ENCODE measurements at regions not wholly inside any gene's neighbourhood (a gene's known extent, or its start where the extent isn't known, plus 50 kb on each side); places are given as distances from the start of the nearest gene placed in this dataset.

GRCh38 chr22:44402196-44403111, 89.7 kb upstream of the SHISAL1 start:
- intact Hi-C loops (cut with DNase I; ENCODE audit: low total_unique reads), result no loop called here
- Histone ChIP-seq H3K36me3 (no peaks in the 10 kb centered on the region), H3K27me3 (no peaks in the 10 kb centered on the region), H3K9me3 (no peaks in the 10 kb centered on the region), H3K4me3 (no peak overlapping the region), H3K27ac (no peak overlapping the region), H3K4me1 (no peaks in the 10 kb centered on the region)
- DNase-seq, result peak in 1 of 2 donors; percentile 2
- TF ChIP-seq POLR2A (IDR thresholded peaks at IDR 0.05) (no peak), CTCF (IDR thresholded peaks at IDR 0.05) (no peak)

GRCh38 chr22:44401783-44402110, 89.0 kb upstream of the SHISAL1 start:
- TF ChIP-seq POLR2A (IDR thresholded peaks at IDR 0.05), result no peak
- TF ChIP-seq CTCF (IDR thresholded peaks at IDR 0.05), result no peak
- intact Hi-C loops (cut with DNase I; ENCODE audit: low total_unique reads), result no loop called here
- H3K27ac ChIP-seq, result no peak overlapping the region
- H3K36me3 ChIP-seq, result no peaks in the 10 kb centered on the region
- H3K4me3 ChIP-seq, result no peak overlapping the region
- peak; percentile 2 to 8 for DNase-seq
- no peaks in the 10 kb centered on the region for H3K27me3 ChIP-seq
- H3K9me3 ChIP-seq, result no peaks in the 10 kb centered on the region
- H3K4me1 ChIP-seq, result no peaks in the 10 kb centered on the region

GRCh38 chr22:44400763-44401060, 88.0 kb upstream of the SHISAL1 start:
- no peaks in the 10 kb centered on the region for H3K4me1 ChIP-seq
- no peaks in the 10 kb centered on the region for H3K9me3 ChIP-seq
- H3K27ac ChIP-seq, result no peak overlapping the region
- TF ChIP-seq POLR2A (IDR thresholded peaks at IDR 0.05) (no peak), CTCF (IDR thresholded peaks at IDR 0.05) (no peak)
- H3K36me3 ChIP-seq, result no peaks in the 10 kb centered on the region
- H3K27me3 ChIP-seq, result no peaks in the 10 kb centered on the region
- intact Hi-C loops (cut with DNase I; ENCODE audit: low total_unique reads), result no loop called here
- no peak overlapping the region for H3K4me3 ChIP-seq
- no peak for DNase-seq

- Histone ChIP-seq H3K4me3 (no peak overlapping the region), H3K36me3 (no peaks in the 10 kb centered on the region)
Observed at GRCh38 chr22:44399906-44400762, 87.4 kb upstream of the SHISAL1 start.

More at GRCh38 chr22:44399906-44400762, 87.4 kb upstream of the SHISAL1 start:
- no peaks in the 10 kb centered on the region for H3K27me3 ChIP-seq
- no peak overlapping the region for H3K27ac ChIP-seq
- no peaks in the 10 kb centered on the region for H3K4me1 ChIP-seq
- TF ChIP-seq POLR2A (IDR thresholded peaks at IDR 0.05) (no peak), CTCF (IDR thresholded peaks at IDR 0.05) (no peak)
- intact Hi-C loops (cut with DNase I; ENCODE audit: low total_unique reads), result no loop called here
- DNase-seq, result peak; percentile 2 to 5
- H3K9me3 ChIP-seq, result no peaks in the 10 kb centered on the region

Measured in uterus (tissue), 3 donors.